DMS53 (cell line): ENCODE measurements at regions not wholly inside any gene's neighbourhood (a gene's known extent, or its start where the extent isn't known, plus 50 kb on each side); places are given as distances from the start of the nearest gene placed in this dataset.

Experiments used
- DNase-seq: peaks from one replicate; lab custom pipeline; 2025; lab: John Stamatoyannopoulos, UW

DNA sequence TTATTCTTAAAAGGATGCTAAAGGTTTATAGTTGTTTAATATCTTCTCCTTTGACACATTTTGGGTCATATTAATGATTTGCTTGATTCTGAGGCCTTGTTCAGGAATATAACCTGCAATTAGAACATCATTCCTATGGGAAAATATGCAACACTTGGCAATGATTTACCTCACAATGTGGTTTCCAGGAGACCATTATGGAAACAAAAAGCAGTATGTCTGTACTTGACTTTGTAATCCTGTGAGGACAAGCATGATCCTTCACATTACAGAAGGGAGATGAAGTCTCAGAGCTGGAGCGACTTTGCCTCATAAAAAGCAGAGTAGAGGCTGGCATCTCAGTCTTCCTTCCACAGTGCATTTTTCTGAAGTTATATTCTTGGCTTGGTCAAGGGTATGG is 57.0 kb upstream of the CDCA7L start:
- DNase-seq, result peak; percentile 40

DNA sequence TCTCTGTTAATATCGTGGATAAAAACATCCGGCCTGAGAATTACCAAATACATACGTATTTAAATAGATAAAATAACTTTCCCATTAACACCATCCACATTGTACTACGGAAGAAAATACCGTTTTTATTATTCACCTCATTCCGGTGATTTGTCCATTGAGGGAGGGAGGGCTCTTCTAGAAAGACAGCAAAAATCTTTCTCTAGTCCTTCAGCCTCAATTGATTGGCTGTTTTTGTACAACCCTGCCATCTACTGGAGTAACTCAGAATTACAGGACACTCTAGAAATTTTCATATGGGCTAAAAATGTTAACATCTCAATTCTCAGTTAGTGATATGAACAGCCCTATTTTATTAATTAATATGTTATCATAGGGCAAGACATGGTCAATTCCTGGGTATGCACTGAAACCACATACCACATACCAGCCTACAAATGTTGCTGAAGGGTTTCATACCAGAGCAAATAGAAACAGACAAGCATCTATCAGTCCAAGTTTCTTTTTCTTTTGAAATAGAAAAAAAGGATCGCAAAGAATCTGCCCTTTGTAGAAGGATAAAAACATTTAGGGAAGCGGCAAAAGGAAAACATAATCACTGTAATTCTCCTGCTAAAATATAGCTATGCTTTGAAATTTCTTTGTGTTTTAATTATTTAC is 55.8 kb upstream of the CDCA7L start:
- DNase-seq, result peak; percentile 91

DNA sequence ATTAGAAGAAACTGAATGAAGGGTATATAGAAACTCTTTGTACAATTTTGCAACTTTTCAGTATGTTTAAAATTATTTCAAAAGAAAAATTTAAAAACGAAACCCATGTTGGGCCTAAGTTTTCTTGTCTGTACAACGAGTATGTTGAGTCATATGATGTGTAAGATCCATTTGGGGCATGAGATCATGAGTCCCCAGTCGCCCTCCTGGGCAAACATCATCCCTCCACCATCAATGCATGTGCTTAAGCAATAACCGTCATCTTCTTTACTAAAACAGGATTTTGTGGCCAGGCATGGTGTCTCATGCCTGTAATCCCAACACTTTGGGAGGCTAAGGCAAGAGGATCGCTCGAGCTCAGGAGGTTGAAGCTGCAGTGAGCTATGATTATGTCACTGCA is 54.2 kb upstream of the CDCA7L start:
- no peak for DNase-seq

DNA sequence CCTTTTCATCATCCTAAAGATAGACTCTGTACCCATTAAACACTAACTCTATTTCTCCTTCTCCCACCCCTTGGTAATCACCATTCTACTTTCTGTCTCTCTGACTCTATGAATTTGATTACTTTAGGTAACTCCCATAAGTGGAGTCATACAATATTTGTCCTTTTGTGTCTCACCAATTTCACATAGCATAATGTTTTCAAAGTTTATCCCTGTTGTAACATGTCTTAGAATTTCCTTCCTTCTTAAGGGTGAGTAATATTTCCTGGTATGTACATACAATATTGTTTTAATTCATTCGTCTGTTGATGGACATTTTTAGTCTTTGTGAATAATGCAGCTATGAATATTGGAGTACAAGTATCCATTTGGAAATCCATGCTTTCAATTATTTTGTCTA is 50.9 kb upstream of the CDCA7L start:
- no peak for DNase-seq
